ENCODE measurements at regions not wholly inside any gene's neighbourhood (a gene's known extent, or its start where the extent isn't known, plus 50 kb on each side); places are given as distances from the start of the nearest gene placed in this dataset.

DNA sequence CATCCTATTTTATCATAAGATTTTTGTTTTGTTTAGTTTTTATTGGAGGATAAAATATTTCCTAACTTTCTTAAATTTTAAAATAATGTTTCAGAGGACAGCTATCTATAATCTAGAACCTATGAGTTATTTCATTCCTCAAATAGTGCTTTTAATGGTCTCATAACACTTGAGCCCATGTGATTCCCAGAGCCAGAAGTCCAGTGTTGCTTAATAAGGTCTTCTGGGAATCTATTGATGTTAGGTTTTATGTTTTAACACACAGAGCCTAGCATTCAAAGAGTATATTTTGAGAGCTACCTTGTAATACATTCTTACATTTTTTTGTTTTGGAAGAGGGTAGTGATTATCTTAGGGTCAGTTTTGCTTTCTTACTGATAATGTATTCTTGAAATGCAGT, 200.2 kb downstream of the CENPW start:
- Mint-ChIP-seq H3K36me3 (ENCODE audit: insufficient read depth in 1 of 3, low read depth in 3 of 3) (no peaks in the 10 kb centered on the region), H3K9me3 (peaks cover 0 to 2% of the 10 kb centered on the region in 2 experiments; a peak in 1 of 5 replicates)

More for the DNA sequence above, 200.2 kb downstream of the CENPW start:
- Histone ChIP-seq H3K23ac (ENCODE audit: insufficient read length, low read depth, low read length) (no peak overlapping the region), H3K18ac (ENCODE audit: insufficient read length, low read depth, low read length) (no peak overlapping the region), H2AFZ (ENCODE audit: low read length) (no peak overlapping the region), H3K9ac (ENCODE audit: extremely low read depth, insufficient read length, low read length) (no peak overlapping the region), H4K5ac (ENCODE audit: insufficient read length, low read depth, low read length) (no peak overlapping the region), H4K91ac (ENCODE audit: insufficient read length, low read depth, low read length) (no peak overlapping the region), H2AK5ac (ENCODE audit: insufficient read length, low read length) (no peak overlapping the region), H3T11ph (ENCODE audit: low read length) (no peak overlapping the region), H4K8ac (replicated peaks; ENCODE audit: insufficient read length, low read depth, low read length) (no peak overlapping the region), H2BK12ac (ENCODE audit: insufficient read length, low read depth, low read length) (no peak overlapping the region), H3K56ac (ENCODE audit: insufficient read length, low read depth, low read length) (no peak overlapping the region), H3K79me2 (ENCODE audit: insufficient read depth, low read length) (no peaks in the 10 kb centered on the region), H3K27me3 (ENCODE audit: insufficient read depth, low read length) (no peaks in the 10 kb centered on the region), H3K4me2 (ENCODE audit: insufficient read depth, insufficient read length, low read length) (no peak overlapping the region), H3K4me1 (ENCODE audit: insufficient read depth, low read length) (no peaks in the 10 kb centered on the region), H2BK5ac (ENCODE audit: insufficient read length, low read length) (no peak overlapping the region), H3K23me2 (ENCODE audit: insufficient read length, low read depth, low read length, poor library complexity, severe bottlenecking) (no peaks in the 10 kb centered on the region), H3K4ac (ENCODE audit: low read depth, low read length) (no peak overlapping the region), H2BK120ac (ENCODE audit: low read depth, low read length, poor library complexity, severe bottlenecking) (no peak overlapping the region), H3K79me1 (ENCODE audit: insufficient read depth, low read depth, low read length, poor library complexity, severe bottlenecking) (no peaks in the 10 kb centered on the region), H4K20me1 (ENCODE audit: control insufficient read depth, insufficient read depth, insufficient read length) (no peaks in the 10 kb centered on the region), H2BK20ac (ENCODE audit: low read depth, low read length, poor library complexity, severe bottlenecking) (no peak overlapping the region), H3K9me3 (ENCODE audit: control insufficient read depth, low read depth, low read length) (no peaks in the 10 kb centered on the region), H3K14ac (ENCODE audit: insufficient read depth, low read length) (no peak overlapping the region), H3K27ac (ENCODE audit: insufficient read length, low read depth, low read length) (no peak overlapping the region), H2BK15ac (ENCODE audit: low read depth, low read length) (no peak overlapping the region)
- no peak overlapping the region for H3K27ac Mint-ChIP-seq
- DNase-seq = no peak
- H3K4me3 Mint-ChIP-seq = no peak overlapping the region
- H3K27me3 Mint-ChIP-seq (ENCODE audit: low read depth) = no peaks in the 10 kb centered on the region
- TF ChIP-seq, protein P1, sequence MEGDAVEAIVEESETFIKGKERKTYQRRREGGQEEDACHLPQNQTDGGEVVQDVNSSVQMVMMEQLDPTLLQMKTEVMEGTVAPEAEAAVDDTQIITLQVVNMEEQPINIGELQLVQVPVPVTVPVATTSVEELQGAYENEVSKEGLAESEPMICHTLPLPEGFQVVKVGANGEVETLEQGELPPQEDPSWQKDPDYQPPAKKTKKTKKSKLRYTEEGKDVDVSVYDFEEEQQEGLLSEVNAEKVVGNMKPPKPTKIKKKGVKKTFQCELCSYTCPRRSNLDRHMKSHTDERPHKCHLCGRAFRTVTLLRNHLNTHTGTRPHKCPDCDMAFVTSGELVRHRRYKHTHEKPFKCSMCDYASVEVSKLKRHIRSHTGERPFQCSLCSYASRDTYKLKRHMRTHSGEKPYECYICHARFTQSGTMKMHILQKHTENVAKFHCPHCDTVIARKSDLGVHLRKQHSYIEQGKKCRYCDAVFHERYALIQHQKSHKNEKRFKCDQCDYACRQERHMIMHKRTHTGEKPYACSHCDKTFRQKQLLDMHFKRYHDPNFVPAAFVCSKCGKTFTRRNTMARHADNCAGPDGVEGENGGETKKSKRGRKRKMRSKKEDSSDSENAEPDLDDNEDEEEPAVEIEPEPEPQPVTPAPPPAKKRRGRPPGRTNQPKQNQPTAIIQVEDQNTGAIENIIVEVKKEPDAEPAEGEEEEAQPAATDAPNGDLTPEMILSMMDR (conservative IDR thresholded peaks at IDR 0.05) = no peak
- no peaks in the 10 kb centered on the region for H3K4me1 Mint-ChIP-seq

Measured in H9 (cell line).